GM21515 (cell line): ENCODE measurements at regions not wholly inside any gene's neighbourhood (a gene's known extent, or its start where the extent isn't known, plus 50 kb on each side); places are given as distances from the start of the nearest gene placed in this dataset.
"Not testable (repeated sequence)": the region's sequence is repeated elsewhere in the genome, so short reads cannot be mapped to it uniquely, and the experiment has no call there.

Experiments used
- ATAC-seq: cut with Tn5 transposase; IDR thresholded peaks from one replicate; pipeline ENCODE4 v1.9.1; 2021; ENCODE audit not compliant: unreplicated experiment

DNA sequence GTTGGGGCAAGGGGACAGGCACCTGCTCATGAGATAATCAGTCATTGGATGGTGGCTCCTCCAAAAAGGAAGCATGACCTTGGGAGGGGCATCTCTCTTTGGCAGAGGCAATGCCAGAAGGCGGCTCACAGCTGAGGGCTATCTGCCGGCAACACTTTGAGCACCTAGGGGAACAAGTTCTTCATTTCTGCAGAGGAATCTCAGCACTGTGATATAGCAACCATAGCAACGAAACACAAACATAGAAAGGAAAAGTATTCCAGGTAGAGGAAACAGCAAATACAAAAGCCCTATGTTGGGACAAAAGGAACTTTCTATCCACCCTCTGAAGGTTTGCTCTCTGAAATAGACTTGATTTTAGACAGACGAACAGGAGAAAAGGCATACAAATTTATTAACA is 89.1 kb upstream of the NEDD4L start:
- ATAC-seq: no peak

GRCh38 chr18:57953883-57954282 is 90.1 kb upstream of the NEDD4L start:
- ATAC-seq: no peak

DNA sequence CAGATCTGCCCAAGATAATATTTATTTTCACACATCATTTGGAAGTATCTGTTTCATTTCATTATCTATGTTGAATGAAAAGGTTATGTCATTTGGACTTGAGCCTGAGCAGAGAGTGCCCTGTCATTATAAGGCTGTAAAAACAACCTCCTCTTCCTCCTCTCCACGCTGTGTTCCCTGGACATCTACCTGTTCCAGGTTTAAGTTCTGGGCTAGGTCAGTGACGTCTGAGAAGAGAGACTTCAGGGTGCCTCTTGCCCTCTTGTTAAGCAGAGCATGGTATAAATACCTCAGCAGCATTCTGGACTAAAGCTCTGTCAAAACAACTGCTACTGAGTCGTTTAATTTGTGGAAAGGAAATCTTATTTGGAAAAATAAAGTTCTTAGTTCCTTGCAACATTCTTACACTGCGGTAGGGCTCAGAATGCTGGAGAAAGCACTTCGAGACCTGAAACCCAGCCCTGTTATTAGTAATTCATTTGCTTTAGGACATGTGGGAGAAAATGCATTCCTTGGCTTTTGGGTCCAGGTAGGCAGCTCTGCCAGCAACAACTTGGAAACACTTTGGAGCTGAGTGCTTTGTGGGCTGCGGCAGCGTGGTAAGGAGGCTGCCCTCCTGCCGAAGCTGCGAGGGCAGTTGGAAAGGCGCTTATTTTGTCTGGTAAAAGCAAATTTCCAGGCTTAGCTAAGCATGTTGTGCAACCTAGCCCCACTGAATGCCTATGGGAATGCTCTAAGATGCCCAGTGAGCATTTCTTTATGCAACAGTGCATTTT is 91.8 kb upstream of the NEDD4L start:
- no peak for ATAC-seq

DNA sequence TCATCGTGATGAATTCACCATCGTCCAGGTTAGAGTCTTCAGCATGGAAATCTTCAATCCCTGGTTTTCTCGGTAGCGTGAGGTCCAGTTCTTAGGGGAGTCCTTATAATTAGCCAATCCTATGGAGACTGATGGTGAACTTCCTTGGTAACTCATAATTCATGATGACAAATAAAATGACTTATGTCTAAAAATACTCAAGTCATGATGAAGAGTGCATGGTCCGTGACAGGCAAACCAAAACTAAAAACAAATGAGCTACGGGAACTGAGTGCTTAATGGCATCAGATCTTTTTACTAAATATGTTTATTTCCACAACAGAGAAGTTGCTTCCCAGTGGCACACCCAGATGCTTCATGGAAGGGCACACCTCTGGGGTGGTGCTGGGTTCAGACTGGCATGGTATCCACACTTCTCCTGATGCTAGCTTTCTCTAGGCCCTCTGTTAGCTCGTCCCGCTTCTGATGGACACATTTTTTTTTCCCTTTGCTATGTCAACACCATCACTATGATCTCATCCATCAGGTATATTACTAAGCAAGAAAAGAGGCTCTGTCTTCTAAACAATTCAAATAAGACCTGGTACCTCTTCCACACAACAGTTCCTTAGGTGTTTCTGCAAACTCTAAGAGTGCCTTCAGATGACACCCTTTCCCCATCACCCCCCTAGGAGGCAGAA is 92.8 kb upstream of the NEDD4L start:
- ATAC-seq: no peak

DNA sequence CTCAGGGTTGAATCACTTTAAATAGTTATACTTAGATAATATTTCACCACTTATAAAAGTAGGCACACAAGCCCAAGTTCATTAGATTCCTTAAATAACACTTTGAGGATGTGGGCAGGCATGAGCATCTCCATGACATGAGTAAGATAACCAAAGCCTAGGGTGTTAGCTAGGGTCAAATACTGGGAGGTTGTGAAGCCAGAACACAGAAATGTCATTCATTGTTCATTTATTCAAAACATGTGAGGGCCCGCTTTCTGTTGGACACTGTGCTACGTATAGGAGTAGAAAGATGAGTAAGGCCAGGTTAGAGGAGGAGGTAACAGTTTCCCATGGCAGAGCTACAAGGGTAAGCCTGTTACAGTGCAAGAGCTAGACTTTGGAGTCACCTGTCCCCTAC is 93.5 kb upstream of the NEDD4L start:
- no peak for ATAC-seq

GRCh38 chr18:57949335-57949734 is 94.7 kb upstream of the NEDD4L start:
- not testable (repeated sequence) for ATAC-seq

GRCh38 chr18:57947117-57947516 is 96.9 kb upstream of the NEDD4L start:
- ATAC-seq: no peak

DNA sequence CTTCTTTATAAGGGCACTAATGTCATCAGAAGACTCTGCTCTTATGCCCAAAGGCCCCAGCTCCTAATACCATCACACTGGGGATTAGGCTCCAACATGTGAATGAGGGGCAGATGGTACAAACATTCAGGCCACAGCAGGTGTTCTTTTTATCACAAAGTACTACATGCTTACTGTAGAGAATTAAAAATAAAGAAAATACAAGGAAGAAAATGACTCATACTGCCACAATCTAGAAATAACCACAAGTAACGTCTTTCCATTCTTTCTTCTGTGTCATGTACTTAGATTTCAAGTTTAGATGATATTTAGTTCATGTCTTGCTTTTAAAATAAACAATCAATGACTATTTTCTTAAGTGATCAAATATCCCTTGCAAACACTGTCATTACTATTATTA is 100.3 kb upstream of the NEDD4L start:
- ATAC-seq: no peak

GRCh38 chr18:57942493-57942892 is 101.5 kb upstream of the NEDD4L start:
- no peak for ATAC-seq

GRCh38 chr18:57941841-57942489 is 102.1 kb upstream of the NEDD4L start:
- ATAC-seq: no peak

DNA sequence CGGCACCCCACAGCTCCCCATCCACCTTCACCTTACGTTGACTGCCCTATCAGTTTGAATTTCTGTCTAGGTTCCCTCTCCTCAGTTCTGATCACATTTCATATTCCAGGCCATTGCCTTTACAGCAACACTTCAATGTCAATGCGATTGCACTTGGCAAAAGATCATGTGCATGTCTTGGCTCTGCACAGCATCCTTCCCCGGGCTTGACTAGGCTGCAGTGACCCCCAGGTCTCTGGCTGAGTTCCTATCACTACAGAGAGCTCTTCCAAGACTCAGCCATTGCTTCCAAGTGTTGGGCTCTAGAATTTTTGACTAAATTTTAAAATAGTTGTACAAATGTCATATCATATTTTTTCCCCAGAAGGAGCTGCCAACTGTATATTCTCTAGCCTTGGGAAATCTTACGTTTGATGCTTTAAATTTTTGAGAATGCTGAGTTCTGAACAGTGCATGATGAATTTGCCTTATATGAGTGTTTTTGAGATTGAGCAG is 103.8 kb upstream of the NEDD4L start:
- ATAC-seq: no peak

GRCh38 chr18:57934375-57934774 is 109.7 kb upstream of the NEDD4L start:
- ATAC-seq: not testable (repeated sequence)

DNA sequence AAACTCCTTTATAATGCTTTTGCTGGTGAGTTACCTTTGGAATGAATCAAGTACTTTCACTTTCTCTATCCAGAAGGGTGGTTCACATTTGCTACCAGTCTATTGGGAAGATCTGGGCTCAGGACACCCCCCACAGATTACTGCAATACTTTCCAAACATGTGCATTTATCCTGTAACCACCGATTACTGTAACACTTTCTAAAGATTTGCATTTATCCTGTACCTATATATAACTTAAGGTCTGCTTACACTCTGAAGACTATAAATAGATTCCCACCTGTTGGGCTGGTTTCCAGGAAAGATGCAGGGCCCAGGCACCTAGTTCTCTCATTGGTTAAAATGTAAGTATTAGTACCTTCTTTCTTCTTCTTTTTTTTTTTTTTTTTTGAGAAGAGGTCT is 113.0 kb upstream of the NEDD4L start:
- peak; percentile 84 for ATAC-seq

GRCh38 chr18:57930476-57930875 is 113.5 kb upstream of the NEDD4L start:
- ATAC-seq: no peak

GRCh38 chr18:57929922-57930321 is 114.1 kb upstream of the NEDD4L start:
- ATAC-seq: no peak

- ATAC-seq: no peak
Observed at GRCh38 chr18:57928466-57928865, 115.6 kb upstream of the NEDD4L start.

GRCh38 chr18:57927511-57927910 is 116.5 kb upstream of the NEDD4L start:
- ATAC-seq: no peak

DNA sequence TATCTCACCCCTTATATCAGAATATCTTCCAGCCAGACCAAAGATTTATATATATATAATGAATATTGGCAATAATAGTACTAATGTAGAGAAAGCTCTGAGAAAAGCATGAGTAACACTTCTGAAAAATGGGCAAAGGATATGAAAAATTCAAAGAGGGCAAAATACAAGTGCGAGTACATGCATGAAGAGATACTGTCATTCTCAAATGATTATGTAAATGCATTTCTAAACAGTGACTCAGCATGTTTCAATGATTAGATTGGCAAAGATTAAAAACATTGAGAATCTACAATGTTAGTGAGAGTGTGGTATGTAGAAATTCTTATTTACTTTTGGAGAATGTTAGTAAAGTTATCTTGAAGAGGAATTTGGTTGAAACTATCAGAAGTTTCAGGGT is 118.3 kb upstream of the NEDD4L start:
- no peak for ATAC-seq

DNA sequence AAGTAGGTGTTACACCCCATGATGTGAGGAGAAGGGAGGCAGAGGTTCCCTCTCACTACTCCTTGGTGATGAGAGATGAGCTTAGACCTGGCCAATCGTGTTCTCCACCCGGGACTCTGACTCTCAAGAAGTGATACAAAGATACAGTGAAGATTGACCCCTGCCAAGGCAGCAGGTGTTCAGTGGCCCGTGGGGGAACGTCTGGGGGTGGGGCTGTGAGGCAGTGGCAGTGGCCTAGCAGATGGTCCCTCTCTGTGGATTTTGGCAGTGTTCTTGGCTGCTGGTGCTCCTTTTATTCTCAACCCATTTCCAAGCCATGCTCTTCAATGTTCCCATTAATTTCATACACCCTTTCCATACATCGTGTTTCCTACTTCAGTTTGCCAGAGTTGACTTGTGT is 120.4 kb upstream of the NEDD4L start:
- ATAC-seq: no peak

- no peak for ATAC-seq
Observed at GRCh38 chr18:57922885-57923284, 119.8 kb upstream of the ATP8B1 start.

DNA sequence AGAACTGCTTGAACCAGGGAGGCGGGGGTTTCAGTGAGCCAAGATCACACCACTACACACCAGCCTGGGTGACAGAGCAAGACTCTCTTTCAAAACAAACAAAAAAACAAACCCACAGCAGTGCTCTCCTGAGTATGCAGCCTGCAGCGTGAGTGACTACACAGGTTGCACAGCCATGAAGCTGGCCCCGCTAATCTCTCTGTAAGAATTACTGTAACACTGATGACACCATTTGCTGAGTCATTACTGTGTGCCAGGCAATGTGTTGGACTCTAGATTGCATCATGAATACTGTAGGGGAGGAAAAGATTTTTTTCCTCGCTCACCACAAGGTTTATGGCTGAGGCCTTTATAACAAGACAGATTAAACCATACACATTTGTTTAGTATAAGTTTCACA is 118.6 kb upstream of the ATP8B1 start:
- no peak for ATAC-seq

- no peak for ATAC-seq
Observed at GRCh38 chr18:57920036-57920435, 116.9 kb upstream of the ATP8B1 start.
